GM23338 (cell line): ENCODE measurements at regions not wholly inside any gene's neighbourhood (a gene's known extent, or its start where the extent isn't known, plus 50 kb on each side); places are given as distances from the start of the nearest gene placed in this dataset.

ENCODE experiments used
- ATAC-seq: fragments of 200-7000 bp; cut with Tn5 transposase; 3 replicates; pipeline ENCODE4 v1.9.1; 2020
- DNase-seq: peaks from one replicate; pipeline ENCODE4 v3.0.0-alpha.2; 2015; ENCODE audit warnings: low spot score
- H2AFZ ChIP-seq: fragments of 200-600 bp; sonication (generic); 2 replicates; pipeline ENCODE4 v1.8.0; 2016; ENCODE audit warnings: antibody characterized with exemption, mild to moderate bottlenecking, moderate library complexity
- H3F3A ChIP-seq: fragments of 200-600 bp; sonication (generic); replicated peaks from 2 replicates; pipeline ENCODE4 v1.8.0; 2017; ENCODE audit warnings: antibody characterized with exemption, mixed run types, low read depth
- H3K27ac ChIP-seq: fragments of 200-600 bp; sonication (generic); 2 replicates; pipeline ENCODE4 v1.6.1; 2016; ENCODE audit warnings: low read depth
- H3K27me3 ChIP-seq: fragments of 200-600 bp; sonication (generic); 2 replicates; pipeline ENCODE4 v1.8.0; 2016; ENCODE audit warnings: mild to moderate bottlenecking, mixed run types, moderate library complexity; ENCODE audit not compliant: insufficient read depth
- H3K36me3 ChIP-seq: fragments of 200-600 bp; sonication (generic); 2 replicates; pipeline ENCODE4 v1.8.0; 2016; ENCODE audit warnings: mild to moderate bottlenecking; ENCODE audit not compliant: insufficient read depth
- H3K4me1 ChIP-seq: fragments of 200-600 bp; sonication (generic); 2 replicates; pipeline ENCODE4 v1.8.0; 2016; ENCODE audit warnings: mild to moderate bottlenecking, moderate library complexity; ENCODE audit not compliant: insufficient read depth
- H3K4me2 ChIP-seq: fragments of 200-600 bp; sonication (generic); 2 replicates; pipeline ENCODE4 v1.7.1; 2017; ENCODE audit warnings: mixed run types
- H3K4me3 ChIP-seq: fragments of 200-600 bp; sonication (generic); 2 replicates; pipeline ENCODE4 v1.6.1; 2016; ENCODE audit warnings: mixed run types
- H3K79me2 ChIP-seq: fragments of 200-600 bp; sonication (generic); replicated peaks from 2 replicates; pipeline ENCODE4 v1.8.0; 2017; ENCODE audit warnings: mild to moderate bottlenecking; ENCODE audit not compliant: insufficient read depth
- H3K9me2 ChIP-seq: fragments of 200-600 bp; sonication (generic); 2 replicates; pipeline ENCODE4 v1.8.0; 2017; ENCODE audit not compliant: insufficient read depth
- H4K20me1 ChIP-seq: fragments of 200-600 bp; sonication (generic); replicated peaks from 2 replicates; pipeline ENCODE4 v1.8.0; 2017; ENCODE audit warnings: mild to moderate bottlenecking; ENCODE audit not compliant: insufficient read depth
- H3K27ac Mint-ChIP-seq: 2 replicates; pipeline ENCODE4 v1.8.0; 2020; ENCODE audit warnings: inconsistent platforms, mild to moderate bottlenecking, moderate library complexity, mixed read lengths
- H3K27me3 Mint-ChIP-seq: 3 replicates; pipeline ENCODE4 v1.8.0; 2022; ENCODE audit warnings: low read depth, mild to moderate bottlenecking, moderate library complexity, mixed read lengths, inconsistent platforms; ENCODE audit not compliant: insufficient read depth, poor library complexity
- H3K36me3 Mint-ChIP-seq: 3 replicates; pipeline ENCODE4 v1.8.0; 2021; ENCODE audit warnings: low read depth, mild to moderate bottlenecking, inconsistent platforms, moderate library complexity, mixed read lengths
- H3K4me1 Mint-ChIP-seq: 3 replicates; pipeline ENCODE4 v1.8.0; 2020; ENCODE audit warnings: mild to moderate bottlenecking, inconsistent platforms, mixed read lengths
- H3K4me3 Mint-ChIP-seq: 3 replicates; pipeline ENCODE4 v1.8.0; 2021; ENCODE audit warnings: moderate library complexity, mild to moderate bottlenecking, inconsistent platforms, mixed read lengths
- H3K9me3 Mint-ChIP-seq: 3 replicates; pipeline ENCODE4 v1.8.0; 2020; ENCODE audit warnings: moderate library complexity, mild to moderate bottlenecking, inconsistent platforms, mixed read lengths
- CREB1 ChIP-seq: fragments of 250-450 bp; sonication (Bioruptor Pico); IDR thresholded peaks from 2 replicates; pipeline ENCODE4 v1.5.0; 2020; ENCODE audit warnings: low read depth, mild to moderate bottlenecking, moderate library complexity
- CTCF ChIP-seq, 2 experiments: fragments of 200-600 bp in 1 of 2; sonication (generic) in 1 of 2; conservative IDR thresholded peaks; 2 replicates each; pipeline versions ENCODE4 v1.5.1 to v1.6.1; 2016 to 2017; ENCODE audit warnings: antibody characterized with exemption in 2 of 2, low read depth in 2 of 2, mild to moderate bottlenecking in 2 of 2, moderate library complexity in 1 of 2
- ETS1 ChIP-seq: IDR thresholded peaks from 2 replicates; pipeline ENCODE4 v1.6.1; 2016; ENCODE audit warnings: antibody characterized with exemption
- EZH2 ChIP-seq: fragments of 200-600 bp; sonication (generic); IDR thresholded peaks from one replicate; pipeline ENCODE4 v1.8.0; 2017; ENCODE audit warnings: antibody characterized with exemption, mild to moderate bottlenecking, low read depth; ENCODE audit not compliant: unreplicated experiment
- EZH2phosphoT487 ChIP-seq: fragments of 200-600 bp; sonication (generic); IDR thresholded peaks from one replicate; pipeline ENCODE4 v1.8.1; 2018; ENCODE audit warnings: antibody characterized with exemption; ENCODE audit not compliant: unreplicated experiment
- JUNB ChIP-seq: IDR thresholded peaks from one replicate; pipeline ENCODE4 v1.6.1; 2016; ENCODE audit warnings: antibody characterized with exemption; ENCODE audit not compliant: unreplicated experiment
- NANOG ChIP-seq: IDR thresholded peaks from 2 replicates; pipeline ENCODE4 v1.6.1; 2016; ENCODE audit warnings: antibody characterized with exemption, borderline replicate concordance
- POLR2AphosphoS5 ChIP-seq: IDR thresholded peaks from 2 replicates; pipeline ENCODE4 v1.6.1; 2016; ENCODE audit warnings: antibody characterized with exemption, low read depth
- REST ChIP-seq: IDR thresholded peaks from one replicate; pipeline ENCODE4 v1.6.1; 2018; ENCODE audit warnings: antibody characterized with exemption; ENCODE audit not compliant: unreplicated experiment
- STAT1 ChIP-seq: IDR thresholded peaks from one replicate; pipeline ENCODE4 v1.6.1; 2016; ENCODE audit warnings: antibody characterized with exemption; ENCODE audit not compliant: unreplicated experiment
- ZNF114 ChIP-seq: fragments of 250-450 bp; sonication (Bioruptor Pico); IDR thresholded peaks from 2 replicates; pipeline ENCODE4 v1.5.0; 2020; ENCODE audit warnings: mild to moderate bottlenecking, moderate library complexity
- ZNF331 ChIP-seq: fragments of 250-450 bp; sonication (Bioruptor Pico); IDR thresholded peaks from 2 replicates; pipeline ENCODE4 v1.5.0; 2020; ENCODE audit warnings: low read depth, mild to moderate bottlenecking, moderate library complexity

GRCh38 chr3:177781686-177782161 is 584.4 kb upstream of the TBL1XR1 start (continued):
- TF ChIP-seq NANOG (no peak), ETS1 (no peak), STAT1 (no peak)

GRCh38 chr3:177783338-177783737 is 586.1 kb upstream of the TBL1XR1 start:
- TF ChIP-seq ETS1, result no peak
- Mint-ChIP-seq H3K4me1 (peaks cover 6% of the 10 kb centered on the region), H3K27ac (no peak overlapping the region), H3K36me3 (no peaks in the 10 kb centered on the region), H3K4me3 (no peak overlapping the region), H3K9me3 (no peaks in the 10 kb centered on the region), H3K27me3 (no peaks in the 10 kb centered on the region)
- H3K27me3 ChIP-seq, result no peaks in the 10 kb centered on the region
- H3K36me3 ChIP-seq, result no peaks in the 10 kb centered on the region
- H2AFZ ChIP-seq, result no peak overlapping the region
- ATAC-seq (no peak), DNase-seq (no peak)
- H3K4me2 ChIP-seq, result no peak overlapping the region
- peaks cover 3% of the 10 kb centered on the region; the same call in 1 of the 2 replicates for H3K9me2 ChIP-seq
- peaks cover under 1% of the 10 kb centered on the region; the same call in 1 of the 2 replicates for H3K4me1 ChIP-seq
- no peaks in the 10 kb centered on the region for H4K20me1 ChIP-seq
- no peaks in the 10 kb centered on the region for H3F3A ChIP-seq
- H3K4me3 ChIP-seq, result no peak overlapping the region
- H3K27ac ChIP-seq, result no peak overlapping the region
- H3K79me2 ChIP-seq, result no peaks in the 10 kb centered on the region

GRCh38 chr3:177783767-177784166 is 586.5 kb upstream of the TBL1XR1 start:
- Histone ChIP-seq H3K36me3 (no peaks in the 10 kb centered on the region), H3K79me2 (no peaks in the 10 kb centered on the region), H3K4me1 (peaks cover 5% of the 10 kb centered on the region; the same call in 1 of the 2 replicates), H3K9me2 (peaks cover 3% of the 10 kb centered on the region; the same call in 1 of the 2 replicates), H3F3A (no peaks in the 10 kb centered on the region), H3K4me2 (no peak overlapping the region), H4K20me1 (no peaks in the 10 kb centered on the region), H2AFZ (no peak overlapping the region), H3K27me3 (no peaks in the 10 kb centered on the region), H3K4me3 (no peak overlapping the region), H3K27ac (no peak overlapping the region)
- Mint-ChIP-seq H3K4me1 (peaks cover 7% of the 10 kb centered on the region), H3K27ac (no peak overlapping the region), H3K4me3 (no peak overlapping the region), H3K27me3 (no peaks in the 10 kb centered on the region), H3K36me3 (no peaks in the 10 kb centered on the region), H3K9me3 (no peaks in the 10 kb centered on the region)
- DNase-seq (no peak), ATAC-seq (no peak)
- TF ChIP-seq EZH2 (no peak), ETS1 (no peak), REST (no peak), CTCF (conservative IDR thresholded peaks at IDR 0.05; ENCODE audit: low read depth in 2 of 2) (no peak), JUNB (no peak), ZNF331 (CRISPR knock-in tag) (no peak), EZH2phosphoT487 (no peak), NANOG (no peak), STAT1 (no peak), CREB1 (CRISPR knock-in tag) (no peak), POLR2AphosphoS5 (no peak), ZNF114 (no peak)
